ENCODE measurements at regions not wholly inside any gene's neighbourhood (a gene's known extent, or its start where the extent isn't known, plus 50 kb on each side); places are given as distances from the start of the nearest gene placed in this dataset.

DNA sequence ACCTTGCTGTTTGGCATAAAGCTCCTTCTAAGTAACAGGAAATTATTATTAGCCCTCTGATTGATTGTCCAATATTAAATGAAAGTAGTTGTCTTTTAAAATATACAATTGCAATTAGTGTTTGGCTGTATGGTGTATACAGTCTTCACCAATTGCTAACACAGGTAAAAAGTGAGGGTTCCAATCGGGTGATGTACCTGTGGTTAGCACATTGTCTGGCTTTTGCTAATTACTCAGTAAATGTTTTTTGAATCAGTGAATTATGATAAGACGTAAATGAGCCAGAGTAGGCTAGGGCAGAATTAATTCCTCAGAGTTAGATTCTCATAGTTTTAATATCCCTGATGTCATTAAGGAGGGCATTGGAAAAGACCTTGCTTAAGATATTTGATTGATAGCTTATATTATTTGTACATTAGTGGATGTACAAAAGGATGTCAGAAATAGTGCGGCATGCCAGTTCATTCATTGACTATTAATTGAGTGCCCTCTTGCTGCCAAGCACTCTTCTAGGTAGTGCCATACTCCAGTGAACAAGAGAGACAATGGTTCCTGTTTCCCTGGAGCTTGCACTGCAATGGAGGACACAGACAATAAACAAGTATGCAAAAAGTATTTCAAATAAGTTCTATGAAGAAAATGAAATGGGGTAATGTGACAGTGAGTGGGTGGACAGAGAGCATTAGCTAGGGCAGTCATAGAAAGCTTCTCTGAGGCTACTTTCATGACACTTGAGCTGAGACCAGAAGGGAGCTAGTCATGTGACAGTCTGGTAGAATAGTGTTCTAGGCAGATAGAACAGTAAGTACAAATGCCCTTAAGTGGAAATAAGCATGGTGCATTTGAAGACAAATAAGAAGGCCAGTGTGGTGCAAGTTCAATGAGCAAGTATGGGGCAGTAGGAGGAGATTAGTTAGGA, 205.9 kb upstream of the CASK start:
- peak in 1 of 3 donors; percentile 11 for DNase-seq
- ATAC-seq (ENCODE audit: low read depth in 2 of 2): no peak
- Histone ChIP-seq H3K9me3 (ENCODE audit: control insufficient read depth in 2 of 2, low read length in 2 of 2) (no peaks in the 10 kb centered on the region), H3K36me3 (ENCODE audit: control insufficient read depth, insufficient read depth, low read length) (no peaks in the 10 kb centered on the region), H3K27me3 (ENCODE audit: control insufficient read depth, insufficient read depth, low read length) (no peaks in the 10 kb centered on the region), H3K4me3 (ENCODE audit: low read depth, low read length) (peak overlapping the region; percentile 52), H3K27ac (ENCODE audit: insufficient read depth, low read length, poor library complexity, severe bottlenecking) (no peak overlapping the region), H3K4me1 (ENCODE audit: control insufficient read depth, insufficient read depth, low read length, poor library complexity, severe bottlenecking) (peaks cover 25% of the 10 kb centered on the region)
- Mint-ChIP-seq H3K4me1 (peaks cover 16 to 52% (median 36%) of the 10 kb centered on the region in 4 donors), H3K36me3 (no peaks in the 10 kb centered on the region), H3K27ac (peak overlapping the region in 1 of 3 donors; percentile 65), H3K4me3 (peak overlapping the region in 2 of 4 donors; percentile 2 to 24), H3K27me3 (no peaks in the 10 kb centered on the region), H3K9me3 (peaks cover 0 to 2% (median 0%) of the 10 kb centered on the region in 7 donors)

- ATAC-seq (ENCODE audit: low read depth in 2 of 2): peak in 1 of 2 donors; percentile 58
- Mint-ChIP-seq H3K36me3 (no peaks in the 10 kb centered on the region), H3K4me1 (peaks cover 16 to 50% (median 37%) of the 10 kb centered on the region in 4 donors), H3K9me3 (peaks cover 0 to 2% (median 0%) of the 10 kb centered on the region in 7 donors), H3K27me3 (no peaks in the 10 kb centered on the region), H3K27ac (peak overlapping the region in 2 of 3 donors; percentile 31 to 78), H3K4me3 (peak overlapping the region; percentile 2 to 57 (median 50))
- DNase-seq: peak in 1 of 3 donors; percentile 74
- H3K4me3 ChIP-seq (ENCODE audit: low read depth, low read length): peak overlapping the region; percentile 52
- H3K9me3 ChIP-seq (ENCODE audit: control insufficient read depth in 2 of 2, low read length in 2 of 2): no peaks in the 10 kb centered on the region
- no peak overlapping the region for H3K27ac ChIP-seq (ENCODE audit: insufficient read depth, low read length, poor library complexity, severe bottlenecking)
- H3K27me3 ChIP-seq (ENCODE audit: control insufficient read depth, insufficient read depth, low read length): no peaks in the 10 kb centered on the region
- no peaks in the 10 kb centered on the region for H3K36me3 ChIP-seq (ENCODE audit: control insufficient read depth, insufficient read depth, low read length)
- H3K4me1 ChIP-seq (ENCODE audit: control insufficient read depth, insufficient read depth, low read length, poor library complexity, severe bottlenecking): peaks cover 25% of the 10 kb centered on the region
Measured at GRCh38 chrX:42128587-42128986, 205.2 kb upstream of the CASK start.

DNA sequence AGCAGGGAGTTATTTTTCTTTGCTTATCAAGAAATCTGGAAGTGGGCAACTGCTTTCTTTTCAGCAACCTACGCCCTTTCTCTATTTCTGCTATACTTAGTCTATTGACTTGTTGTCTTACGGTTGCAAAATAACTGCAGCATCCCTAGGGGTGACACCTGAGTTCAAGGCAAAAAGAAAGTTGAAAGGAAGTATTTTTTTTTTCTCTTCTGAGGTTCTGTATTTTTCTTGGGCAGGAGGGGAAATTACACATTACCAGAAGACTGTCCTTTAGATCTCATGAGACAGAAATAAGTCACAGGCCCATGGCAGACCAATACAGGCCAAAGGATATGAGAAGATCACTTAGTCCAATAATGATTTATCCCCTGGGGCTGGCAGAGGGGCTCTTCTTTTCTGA, 204.7 kb upstream of the CASK start:
- Mint-ChIP-seq H3K36me3 (no peaks in the 10 kb centered on the region), H3K27ac (peak overlapping the region; percentile 31 to 78 (median 55)), H3K4me3 (peak overlapping the region; percentile 2 to 57 (median 50)), H3K4me1 (peaks cover 16 to 47% (median 37%) of the 10 kb centered on the region in 4 donors), H3K27me3 (no peaks in the 10 kb centered on the region), H3K9me3 (peaks cover 0 to 3% (median 0%) of the 10 kb centered on the region in 7 donors)
- Histone ChIP-seq H3K4me3 (ENCODE audit: low read depth, low read length) (peak overlapping the region; percentile 63), H3K27me3 (ENCODE audit: control insufficient read depth, insufficient read depth, low read length) (no peaks in the 10 kb centered on the region), H3K4me1 (ENCODE audit: control insufficient read depth, insufficient read depth, low read length, poor library complexity, severe bottlenecking) (peaks cover 25% of the 10 kb centered on the region), H3K27ac (ENCODE audit: insufficient read depth, low read length, poor library complexity, severe bottlenecking) (no peak overlapping the region), H3K36me3 (ENCODE audit: control insufficient read depth, insufficient read depth, low read length) (no peaks in the 10 kb centered on the region), H3K9me3 (ENCODE audit: control insufficient read depth in 2 of 2, low read length in 2 of 2) (no peaks in the 10 kb centered on the region)
- peak in 2 of 3 donors; percentile 10 to 77 for DNase-seq
- peak; percentile 45 to 59 for ATAC-seq (ENCODE audit: low read depth in 2 of 2)

DNA sequence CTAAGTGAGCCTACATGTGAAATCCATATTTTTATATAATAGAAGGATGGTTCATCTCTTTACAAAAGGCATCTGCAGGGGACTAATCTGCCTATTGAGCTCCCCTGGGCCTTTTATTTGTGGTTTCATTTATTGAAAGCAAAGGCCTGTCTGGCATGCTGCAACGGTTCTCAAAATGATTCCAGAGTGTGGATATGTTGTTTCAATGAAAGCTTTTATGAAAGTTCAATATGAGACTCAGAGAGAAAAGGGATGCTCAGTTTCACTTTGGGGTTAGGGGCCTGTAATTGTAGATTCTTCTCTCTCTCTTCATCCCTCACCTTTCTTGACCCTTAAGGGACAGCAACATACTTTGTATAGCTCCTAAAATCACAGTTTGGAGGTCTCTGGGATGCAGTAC, 204.2 kb upstream of the CASK start:
- H3K36me3 Mint-ChIP-seq: no peaks in the 10 kb centered on the region
- H3K27ac ChIP-seq (ENCODE audit: insufficient read depth, low read length, poor library complexity, severe bottlenecking): no peak overlapping the region
- ATAC-seq (ENCODE audit: low read depth in 2 of 2): no peak

GRCh38 chrX:42123369-42123768, 200.0 kb upstream of the CASK start:
- ATAC-seq (ENCODE audit: low read depth in 2 of 2) (no peak), DNase-seq (no peak)
- H3K36me3 Mint-ChIP-seq: no peaks in the 10 kb centered on the region
- H3K27me3 ChIP-seq (ENCODE audit: control insufficient read depth, insufficient read depth, low read length): no peaks in the 10 kb centered on the region
- peaks cover 12% of the 10 kb centered on the region for H3K4me1 ChIP-seq (ENCODE audit: control insufficient read depth, insufficient read depth, low read length, poor library complexity, severe bottlenecking)
- no peak overlapping the region for H3K27ac ChIP-seq (ENCODE audit: insufficient read depth, low read length, poor library complexity, severe bottlenecking)
- no peak overlapping the region for H3K4me3 ChIP-seq (ENCODE audit: low read depth, low read length)
- peaks cover 0 to 7% (median 0%) of the 10 kb centered on the region in 7 donors for H3K9me3 Mint-ChIP-seq
- H3K36me3 ChIP-seq (ENCODE audit: control insufficient read depth, insufficient read depth, low read length): no peaks in the 10 kb centered on the region
- no peak overlapping the region for H3K4me3 Mint-ChIP-seq
- no peaks in the 10 kb centered on the region for H3K27me3 Mint-ChIP-seq
- H3K4me1 Mint-ChIP-seq: peaks cover 8 to 17% (median 12%) of the 10 kb centered on the region in 4 donors
- H3K27ac Mint-ChIP-seq: no peak overlapping the region
- H3K9me3 ChIP-seq (ENCODE audit: control insufficient read depth in 2 of 2, low read length in 2 of 2): no peaks in the 10 kb centered on the region

More for the DNA sequence above, 204.2 kb upstream of the CASK start:
- H3K9me3 Mint-ChIP-seq: peaks cover 0 to 7% (median 0%) of the 10 kb centered on the region in 7 donors
- no peak for DNase-seq
- peak overlapping the region in 3 of 4 donors; percentile 2 to 3 (median 3) for H3K4me3 Mint-ChIP-seq
- no peaks in the 10 kb centered on the region for H3K27me3 ChIP-seq (ENCODE audit: control insufficient read depth, insufficient read depth, low read length)
- no peaks in the 10 kb centered on the region for H3K9me3 ChIP-seq (ENCODE audit: control insufficient read depth in 2 of 2, low read length in 2 of 2)
- no peaks in the 10 kb centered on the region for H3K36me3 ChIP-seq (ENCODE audit: control insufficient read depth, insufficient read depth, low read length)
- peak overlapping the region; percentile 31 to 78 (median 55) for H3K27ac Mint-ChIP-seq
- H3K4me3 ChIP-seq (ENCODE audit: low read depth, low read length): peak overlapping the region; percentile 63
- no peaks in the 10 kb centered on the region for H3K27me3 Mint-ChIP-seq
- peaks cover 25% of the 10 kb centered on the region for H3K4me1 ChIP-seq (ENCODE audit: control insufficient read depth, insufficient read depth, low read length, poor library complexity, severe bottlenecking)
- peaks cover 16 to 46% (median 37%) of the 10 kb centered on the region in 4 donors for H3K4me1 Mint-ChIP-seq

GRCh38 chrX:42119076-42119475, 195.7 kb upstream of the CASK start:
- no peak for DNase-seq
- Mint-ChIP-seq H3K36me3 (no peaks in the 10 kb centered on the region), H3K9me3 (peaks cover 0 to 5% (median 0%) of the 10 kb centered on the region in 7 donors), H3K4me3 (no peak overlapping the region), H3K27me3 (no peaks in the 10 kb centered on the region), H3K4me1 (peaks cover 0 to 9% (median 0%) of the 10 kb centered on the region in 4 donors), H3K27ac (no peak overlapping the region)
- Histone ChIP-seq H3K36me3 (ENCODE audit: control insufficient read depth, insufficient read depth, low read length) (no peaks in the 10 kb centered on the region), H3K4me1 (ENCODE audit: control insufficient read depth, insufficient read depth, low read length, poor library complexity, severe bottlenecking) (no peaks in the 10 kb centered on the region), H3K9me3 (ENCODE audit: control insufficient read depth in 2 of 2, low read length in 2 of 2) (no peaks in the 10 kb centered on the region), H3K27me3 (ENCODE audit: control insufficient read depth, insufficient read depth, low read length) (no peaks in the 10 kb centered on the region), H3K27ac (ENCODE audit: insufficient read depth, low read length, poor library complexity, severe bottlenecking) (no peak overlapping the region), H3K4me3 (ENCODE audit: low read depth, low read length) (no peak overlapping the region)
- ATAC-seq (ENCODE audit: low read depth in 2 of 2): no peak

DNA sequence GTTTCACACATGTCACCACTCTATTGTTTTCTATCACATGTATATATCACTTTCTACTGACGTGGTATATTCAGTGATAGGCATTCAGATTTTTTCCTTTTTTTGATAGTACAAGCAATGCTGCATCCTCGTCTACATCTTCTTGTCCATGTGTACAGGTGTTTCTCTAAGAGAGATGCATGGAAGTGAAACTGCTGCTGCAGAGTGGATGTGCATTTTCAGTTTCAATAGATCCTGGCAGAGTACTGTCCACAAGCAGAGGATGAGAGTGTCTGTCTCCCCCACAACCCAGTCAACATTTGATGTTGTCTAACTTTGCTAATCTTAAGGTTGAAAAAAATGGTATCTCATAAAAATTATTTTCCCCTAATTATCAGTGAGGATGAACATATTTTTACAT, 194.0 kb upstream of the CASK start:
- no peaks in the 10 kb centered on the region for H3K27me3 Mint-ChIP-seq
- ATAC-seq (ENCODE audit: low read depth in 2 of 2) (no peak), DNase-seq (peak in 1 of 3 donors; percentile 32)
- H3K27ac Mint-ChIP-seq: no peak overlapping the region
- no peaks in the 10 kb centered on the region for H3K36me3 Mint-ChIP-seq
- H3K9me3 Mint-ChIP-seq: peaks cover 0 to 5% (median 0%) of the 10 kb centered on the region in 7 donors
- no peaks in the 10 kb centered on the region for H3K9me3 ChIP-seq (ENCODE audit: control insufficient read depth in 2 of 2, low read length in 2 of 2)
- H3K36me3 ChIP-seq (ENCODE audit: control insufficient read depth, insufficient read depth, low read length): no peaks in the 10 kb centered on the region
- H3K4me1 ChIP-seq (ENCODE audit: control insufficient read depth, insufficient read depth, low read length, poor library complexity, severe bottlenecking): no peaks in the 10 kb centered on the region
- no peak overlapping the region for H3K4me3 Mint-ChIP-seq
- H3K4me3 ChIP-seq (ENCODE audit: low read depth, low read length): no peak overlapping the region
- H3K4me1 Mint-ChIP-seq: peaks cover 0 to 6% (median under 1%) of the 10 kb centered on the region in 4 donors
- no peak overlapping the region for H3K27ac ChIP-seq (ENCODE audit: insufficient read depth, low read length, poor library complexity, severe bottlenecking)
- no peaks in the 10 kb centered on the region for H3K27me3 ChIP-seq (ENCODE audit: control insufficient read depth, insufficient read depth, low read length)

All from CD4-positive, CD25-positive, alpha-beta regulatory T cell (primary cell).